Hepatocyte (in vitro differentiated cells): ENCODE measurements at regions not wholly inside any gene's neighbourhood (a gene's known extent, or its start where the extent isn't known, plus 50 kb on each side); places are given as distances from the start of the nearest gene placed in this dataset.
"Not testable (repeated sequence)": the region's sequence is repeated elsewhere in the genome, so short reads cannot be mapped to it uniquely, and the experiment has no call there.

Experiments used
- DNase-seq: peaks from one replicate; pipeline ENCODE4 v3.0.0-alpha.2; 2016; ENCODE audit warnings: low spot score
- H2AFZ ChIP-seq: fragments of 200-600 bp; sonication (generic); 2 replicates; pipeline ENCODE4 v1.6.0; 2016; ENCODE audit warnings: antibody characterized with exemption, mild to moderate bottlenecking
- H3K27ac ChIP-seq: fragments of 200-600 bp; sonication (generic); 2 replicates; pipeline ENCODE4 v1.5.1; 2016; ENCODE audit warnings: mild to moderate bottlenecking
- H3K27me3 ChIP-seq: fragments of 200-600 bp; sonication (generic); 2 replicates; pipeline ENCODE4 v1.6.1; 2016
- H3K36me3 ChIP-seq: fragments of 200-600 bp; sonication (generic); replicated peaks from 2 replicates; pipeline ENCODE4 v1.5.1; 2016; ENCODE audit warnings: low read depth; ENCODE audit not compliant: insufficient read depth
- H3K4me1 ChIP-seq: fragments of 200-600 bp; sonication (generic); 2 replicates; pipeline ENCODE4 v1.5.1; 2016; ENCODE audit warnings: mild to moderate bottlenecking, moderate library complexity; ENCODE audit not compliant: insufficient read depth
- H3K4me2 ChIP-seq: fragments of 200-600 bp; sonication (generic); 2 replicates; pipeline ENCODE4 v1.6.0; 2016
- H3K4me3 ChIP-seq: fragments of 200-600 bp; sonication (generic); 2 replicates; pipeline ENCODE4 v1.5.1; 2016; ENCODE audit warnings: mild to moderate bottlenecking
- H3K79me2 ChIP-seq: fragments of 200-600 bp; sonication (generic); 2 replicates; pipeline ENCODE4 v1.6.0; 2017; ENCODE audit warnings: mild to moderate bottlenecking
- H3K9me2 ChIP-seq: fragments of 200-600 bp; sonication (generic); replicated peaks from 2 replicates; pipeline ENCODE4 v1.6.0; 2017; ENCODE audit warnings: mild to moderate bottlenecking; ENCODE audit not compliant: insufficient read depth
- H3K9me3 ChIP-seq: fragments of 200-600 bp; sonication (generic); 2 replicates; pipeline ENCODE4 v1.5.1; 2016; ENCODE audit warnings: low read depth, mild to moderate bottlenecking
- H4K20me1 ChIP-seq: fragments of 200-600 bp; sonication (generic); 2 replicates; pipeline ENCODE4 v1.6.0; 2016; ENCODE audit warnings: mild to moderate bottlenecking; ENCODE audit not compliant: insufficient read depth, poor library complexity, severe bottlenecking
- CTCF ChIP-seq: fragments of 200-600 bp; sonication (generic); IDR thresholded peaks from 2 replicates; pipeline ENCODE4 v1.5.1; 2016; ENCODE audit warnings: antibody characterized with exemption, mild to moderate bottlenecking; ENCODE audit not compliant: poor library complexity
- EZH2 ChIP-seq: fragments of 200-600 bp; sonication (generic); IDR thresholded peaks from 2 replicates; pipeline ENCODE4 v1.6.1; 2016; ENCODE audit warnings: antibody characterized with exemption, mild to moderate bottlenecking, borderline replicate concordance
- EZH2phosphoT487 ChIP-seq: fragments of 200-600 bp; sonication (generic); IDR thresholded peaks from one replicate; pipeline ENCODE4 v1.6.1; 2018; ENCODE audit warnings: antibody characterized with exemption, mild to moderate bottlenecking, low read depth, moderate library complexity; ENCODE audit not compliant: unreplicated experiment, severe bottlenecking
- WGBS: methylation state at CpG from one replicate; pipeline ENCODE4 v1.1.6; 2016; ENCODE audit warnings: low lambda C conversion rate; ENCODE audit errors: missing lambda C conversion rate; 5-methylcytosine and 5-hydroxymethylcytosine counted together

DNA sequence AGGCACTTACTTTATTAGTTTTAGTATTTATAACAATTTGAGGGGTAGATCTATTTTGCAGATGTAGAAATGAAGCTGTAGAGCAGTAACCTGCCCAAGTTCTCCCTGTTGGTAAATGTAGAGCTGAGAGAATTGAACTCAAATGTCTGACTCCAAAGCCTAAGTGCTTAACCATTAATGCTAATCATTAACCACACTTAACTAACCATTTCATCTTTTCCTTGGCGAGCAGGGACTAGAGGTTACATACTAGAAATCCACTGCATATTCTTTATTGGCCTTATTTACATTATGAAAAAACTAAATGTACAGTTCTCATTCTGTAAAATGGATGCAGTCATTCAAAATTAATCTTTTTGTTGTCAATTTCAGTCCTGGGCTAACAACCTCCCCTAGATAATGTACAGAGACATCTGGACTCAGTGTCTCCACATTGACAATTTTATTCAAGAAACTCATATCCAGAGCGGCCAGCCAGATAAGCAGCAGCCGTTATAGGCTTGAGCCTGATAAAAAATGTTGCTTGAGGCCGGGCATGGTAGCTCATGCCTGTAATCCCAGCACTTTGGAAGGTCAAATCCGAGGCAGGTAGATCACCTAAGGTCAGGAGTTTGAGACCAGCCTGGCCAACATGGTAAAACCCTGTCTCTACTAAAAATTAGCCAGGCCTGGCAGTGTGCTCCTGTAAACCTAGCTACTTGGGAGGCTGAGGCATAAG, 76.7 kb upstream of the PICALM start:
- WGBS: 46% methylated on average over 5 of the region's 5 CpGs
- TF ChIP-seq EZH2phosphoT487: no peak
- no peak for TF ChIP-seq EZH2
- TF ChIP-seq CTCF: no peak
- Histone ChIP-seq H4K20me1 (no peaks in the 10 kb centered on the region), H3K27me3 (no peaks in the 10 kb centered on the region), H3K4me2 (peak overlapping the region; percentile 63), H3K4me3 (no peak overlapping the region), H3K9me2 (no peaks in the 10 kb centered on the region), H3K4me1 (peaks cover 8% of the 10 kb centered on the region), H3K79me2 (no peaks in the 10 kb centered on the region), H3K27ac (peak overlapping the region; percentile 16), H3K9me3 (no peaks in the 10 kb centered on the region), H2AFZ (no peak overlapping the region), H3K36me3 (no peaks in the 10 kb centered on the region)
- peak; percentile 33 for DNase-seq

- Histone ChIP-seq H3K9me3 (no peaks in the 10 kb centered on the region), H3K9me2 (no peaks in the 10 kb centered on the region), H4K20me1 (no peaks in the 10 kb centered on the region), H3K79me2 (no peaks in the 10 kb centered on the region), H3K27ac (no peak overlapping the region), H3K4me2 (peak overlapping the region; percentile 63), H2AFZ (no peak overlapping the region), H3K36me3 (no peaks in the 10 kb centered on the region), H3K27me3 (no peaks in the 10 kb centered on the region), H3K4me1 (peaks cover 8% of the 10 kb centered on the region), H3K4me3 (no peak overlapping the region)
- DNase-seq: no peak
- no peak for TF ChIP-seq EZH2
- TF ChIP-seq CTCF: no peak
- WGBS: 94% methylated on average over 3 of the region's 3 CpGs
Measured at GRCh38 chr11:86144846-86145245, 76.0 kb upstream of the PICALM start.

DNA sequence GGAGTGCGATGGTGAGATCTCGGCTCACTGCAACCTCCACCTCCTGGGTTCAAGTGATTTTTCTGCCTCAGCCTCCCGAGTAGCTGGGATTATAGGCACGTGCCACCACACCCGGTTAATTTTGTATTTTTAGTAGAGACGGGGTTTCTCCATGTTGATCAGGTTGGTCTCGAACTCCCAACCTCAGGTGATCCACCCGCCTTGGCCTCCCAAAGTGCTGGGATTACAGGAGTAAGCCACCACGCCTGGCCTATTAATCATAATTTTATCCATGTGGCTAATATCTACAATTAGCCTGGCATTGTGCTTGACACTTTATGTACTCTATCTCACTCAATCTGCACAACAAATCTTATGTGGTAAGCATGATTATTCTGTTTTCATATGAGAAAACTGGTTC, 75.2 kb upstream of the PICALM start:
- not testable (repeated sequence) for H3K4me2 ChIP-seq, H3K9me3 ChIP-seq, H3K27me3 ChIP-seq, H3K4me1 ChIP-seq, H3K27ac ChIP-seq, H3K36me3 ChIP-seq, H3K9me2 ChIP-seq, DNase-seq, H3K79me2 ChIP-seq, H4K20me1 ChIP-seq, H3K4me3 ChIP-seq, H2AFZ ChIP-seq
- WGBS: 97% methylated on average over 9 of the region's 9 CpGs

DNA sequence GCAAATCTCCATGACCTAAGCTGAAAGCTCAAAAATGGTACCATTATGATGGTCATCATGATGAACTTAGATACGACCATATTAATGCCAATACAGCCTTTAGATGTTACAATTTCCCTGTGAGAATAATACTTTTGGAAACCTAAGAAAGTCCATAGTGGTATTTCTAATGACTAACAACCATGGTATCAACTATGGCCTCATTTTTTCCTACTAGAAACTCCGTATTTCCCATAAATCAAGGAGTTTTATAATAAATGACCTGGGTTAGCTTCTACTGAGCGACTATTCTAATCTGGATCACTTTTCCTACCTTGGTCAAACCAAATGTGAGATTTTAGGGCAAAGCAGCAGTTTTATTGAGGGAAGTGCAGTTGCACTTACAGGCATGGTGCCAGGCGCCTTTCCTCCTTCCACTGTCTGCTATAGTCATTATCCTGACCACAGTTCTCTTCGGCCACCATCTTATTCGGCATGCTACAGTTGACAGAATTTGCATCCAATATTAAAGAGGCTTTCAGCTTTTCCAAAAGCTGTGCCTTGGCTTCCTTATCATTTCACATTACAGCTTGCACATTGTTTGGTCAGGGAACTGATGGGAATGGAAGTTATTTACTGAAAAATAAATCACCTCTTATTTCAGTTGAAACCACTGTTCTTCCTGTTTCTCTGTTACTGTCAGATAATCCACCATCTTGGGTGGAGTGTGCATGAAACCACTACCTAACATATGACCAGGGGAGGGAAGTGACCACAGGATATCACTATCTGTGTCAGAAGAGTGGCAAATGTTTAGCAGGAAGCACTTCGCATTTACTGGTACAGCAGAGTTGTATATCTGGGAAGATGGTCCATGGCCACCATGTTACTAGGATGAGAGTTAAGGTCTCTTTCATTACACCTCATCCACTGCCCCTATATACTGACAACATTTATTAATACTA, 74.5 kb upstream of the PICALM start:
- Histone ChIP-seq H3K4me1 (peaks cover 8% of the 10 kb centered on the region), H3K79me2 (no peaks in the 10 kb centered on the region), H3K4me2 (no peak overlapping the region), H3K9me2 (no peaks in the 10 kb centered on the region), H3K27me3 (no peaks in the 10 kb centered on the region), H3K9me3 (no peaks in the 10 kb centered on the region), H3K36me3 (no peaks in the 10 kb centered on the region), H3K27ac (no peak overlapping the region), H2AFZ (no peak overlapping the region), H4K20me1 (no peaks in the 10 kb centered on the region), H3K4me3 (no peak overlapping the region)
- DNase-seq: no peak
- TF ChIP-seq EZH2: no peak
- no peak for TF ChIP-seq EZH2phosphoT487
- TF ChIP-seq CTCF: no peak
- 99% methylated on average over 7 of the region's 7 CpGs for WGBS
